Activated naive CD4-positive, alpha-beta T cell treated with anti-CD3 and anti-CD28 coated beads, Interleukin-2, amount 50 U/mL, for 72 hours (primary cell): ENCODE measurements at regions not wholly inside any gene's neighbourhood (a gene's known extent, or its start where the extent isn't known, plus 50 kb on each side); places are given as distances from the start of the nearest gene placed in this dataset.
A peak's percentile ranks its signal among the peaks of the same experiment; 100 is the strongest.

Source experiments
- ATAC-seq, 2 donors: fragments of 150-1000 bp; cut with Tn5 transposase; 2 replicates each; pipeline ENCODE4 v1.10.0; 2021; ENCODE audit warnings: mild to moderate bottlenecking in 2 of 2, moderate library complexity in 2 of 2
- DNase-seq, 2 donors: peaks; one replicate each; pipeline ENCODE4 v3.0.0; 2021 to 2022; ENCODE audit warnings: low spot score in 2 of 2
- H3K27ac Mint-ChIP-seq, 2 donors: one replicate each; pipeline ENCODE4 v1.8.0; 2022; ENCODE audit warnings: mild to moderate bottlenecking in 2 of 2, mixed read lengths in 2 of 2
- H3K36me3 Mint-ChIP-seq, 2 donors: one replicate each; pipeline ENCODE4 v1.8.0; 2022; ENCODE audit warnings: mixed read lengths in 2 of 2
- H3K9me3 Mint-ChIP-seq, 2 donors: one replicate each; pipeline ENCODE4 v1.8.0; 2022; ENCODE audit warnings: mixed read lengths in 2 of 2

DNA sequence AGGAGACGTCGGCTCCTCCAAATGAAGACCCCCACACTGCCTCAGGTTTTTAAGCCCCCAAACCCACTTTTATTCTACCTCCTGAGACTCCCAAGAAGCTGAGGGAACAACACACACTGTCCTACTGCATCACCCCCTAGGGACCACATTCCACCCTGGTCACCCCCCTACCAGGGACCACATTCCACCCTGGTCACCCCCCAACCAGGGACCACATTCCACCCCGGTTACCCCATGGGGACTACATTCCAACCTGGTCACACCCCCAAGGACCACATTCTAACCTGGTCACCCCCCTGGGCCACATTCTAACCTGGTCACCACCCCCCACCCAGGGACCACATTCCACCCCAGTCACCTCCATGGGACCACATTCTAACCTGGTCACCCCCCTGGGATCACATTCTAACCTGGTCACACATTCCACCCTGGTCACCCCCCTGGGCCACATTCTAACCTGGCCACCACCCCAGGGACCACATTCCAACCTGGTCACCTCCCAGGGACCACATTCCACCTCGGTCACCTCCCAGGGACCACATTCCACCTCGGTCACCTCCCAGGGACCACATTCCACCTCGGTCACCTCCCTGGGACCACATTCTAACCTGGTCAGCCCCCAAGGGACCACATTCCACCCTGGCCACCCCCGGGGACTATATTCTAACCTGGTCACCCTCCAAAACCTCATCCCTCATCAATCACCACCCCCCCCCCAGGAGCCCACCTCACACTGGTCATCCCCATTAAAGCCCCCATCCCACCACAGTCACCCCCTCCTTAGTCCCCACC, 587.6 kb downstream of the NPHP4 start:
- ATAC-seq: no peak
- no peak for DNase-seq
- H3K27ac Mint-ChIP-seq: no peak overlapping the region
- peaks cover 4% of the 10 kb centered on the region in 2 donors for H3K9me3 Mint-ChIP-seq
- H3K36me3 Mint-ChIP-seq: peaks cover 12 to 16% of the 10 kb centered on the region in 2 donors

DNA sequence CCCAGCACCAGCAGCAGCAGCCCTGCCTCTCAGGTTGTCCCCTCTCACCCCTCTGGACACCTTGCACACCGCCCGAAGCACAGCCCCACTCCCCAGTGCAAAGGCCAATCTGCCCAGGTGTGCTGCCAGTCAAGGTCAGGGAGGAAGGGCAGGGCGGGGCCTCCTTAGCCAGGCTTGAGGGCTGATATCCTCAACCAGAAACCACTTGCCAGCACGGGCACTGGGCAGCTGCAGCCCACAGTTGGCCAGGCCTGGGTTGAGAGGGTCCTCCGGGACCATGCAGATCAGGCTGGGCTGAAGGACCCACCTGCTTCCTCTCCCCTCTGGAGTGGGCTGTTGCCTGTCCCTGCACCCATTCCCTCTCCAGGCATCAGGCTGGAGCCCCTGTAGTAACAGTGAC, 588.3 kb downstream of the NPHP4 start:
- H3K36me3 Mint-ChIP-seq: peaks cover 9 to 11% of the 10 kb centered on the region in 2 donors
- peaks cover 4 to 7% of the 10 kb centered on the region in 2 donors for H3K9me3 Mint-ChIP-seq
- ATAC-seq (no peak), DNase-seq (no peak)
- no peak overlapping the region for H3K27ac Mint-ChIP-seq

DNA sequence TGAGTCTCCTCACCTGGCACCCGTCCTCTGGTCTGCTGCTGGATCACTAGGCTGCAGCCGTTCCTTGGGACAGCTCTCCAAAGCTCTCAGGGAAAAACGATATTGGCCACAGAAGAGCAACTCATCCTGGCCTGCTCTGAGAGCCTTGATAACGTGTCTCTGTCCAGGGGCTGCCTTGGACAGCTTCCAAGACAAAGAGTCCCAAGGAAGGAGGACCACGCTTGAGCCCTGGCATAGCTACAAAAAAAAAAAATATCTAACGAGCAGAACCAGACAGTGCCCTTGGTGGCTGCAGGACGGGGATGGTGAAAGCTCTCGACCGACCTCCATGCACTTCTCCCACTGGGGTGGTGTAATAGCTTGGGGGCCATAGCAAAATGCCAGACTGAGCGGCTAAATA, 589.6 kb downstream of the NPHP4 start:
- DNase-seq (no peak), ATAC-seq (no peak)
- Mint-ChIP-seq H3K27ac (no peak overlapping the region), H3K36me3 (no peaks in the 10 kb centered on the region), H3K9me3 (peaks cover 0 to 5% of the 10 kb centered on the region in 2 donors)

GRCh38 chr1:5399771-5400170, 592.5 kb downstream of the NPHP4 start:
- DNase-seq (no peak), ATAC-seq (no peak)
- no peaks in the 10 kb centered on the region for H3K36me3 Mint-ChIP-seq
- no peak overlapping the region for H3K27ac Mint-ChIP-seq
- H3K9me3 Mint-ChIP-seq: peaks cover 0 to 5% of the 10 kb centered on the region in 2 donors

DNA sequence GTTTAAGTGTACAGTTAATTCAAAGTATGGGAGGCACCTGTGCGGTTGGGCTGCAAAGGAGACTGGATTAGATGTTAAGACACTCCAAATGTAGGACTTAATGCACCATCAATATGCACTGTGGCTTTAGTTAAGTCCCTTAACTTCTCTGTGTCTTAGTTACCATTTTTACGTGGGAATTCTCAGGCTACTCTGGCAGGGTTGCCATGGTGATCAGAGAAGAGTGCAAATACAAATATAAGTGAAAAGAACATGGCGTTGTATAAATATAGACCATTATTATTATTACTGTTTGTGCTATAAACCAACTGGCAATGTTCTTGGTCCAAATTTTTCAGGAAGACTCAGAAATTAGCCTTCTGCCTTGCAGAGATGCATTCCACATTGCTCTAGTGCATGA, 595.6 kb downstream of the NPHP4 start:
- ATAC-seq (no peak), DNase-seq (no peak)
- Mint-ChIP-seq H3K9me3 (peaks cover 0 to 5% of the 10 kb centered on the region in 2 donors), H3K27ac (no peak overlapping the region), H3K36me3 (no peaks in the 10 kb centered on the region)

GRCh38 chr1:5394111-5394510, 598.1 kb downstream of the NPHP4 start:
- H3K9me3 Mint-ChIP-seq: peaks cover 0 to 4% of the 10 kb centered on the region in 2 donors
- ATAC-seq (no peak), DNase-seq (no peak)
- no peak overlapping the region for H3K27ac Mint-ChIP-seq
- no peaks in the 10 kb centered on the region for H3K36me3 Mint-ChIP-seq

DNA sequence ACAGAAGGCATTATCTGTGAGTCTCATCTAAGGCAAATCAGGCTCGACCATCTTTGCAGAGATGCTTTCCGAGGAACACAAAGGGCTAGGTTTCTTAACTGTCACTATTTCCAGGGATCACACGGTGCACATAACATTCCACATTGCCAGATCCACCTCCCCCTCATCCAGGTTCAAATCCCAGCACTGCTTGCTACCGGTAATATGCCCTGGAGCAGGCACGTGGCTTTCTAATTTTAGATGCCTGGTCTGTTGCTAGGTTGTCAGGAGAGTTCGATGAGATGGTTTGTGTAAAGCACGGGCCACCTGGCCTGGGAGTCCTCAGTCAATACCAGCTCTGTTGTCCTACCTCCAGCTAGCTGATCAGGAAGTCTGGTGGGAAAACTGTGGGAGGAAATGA, 598.6 kb downstream of the NPHP4 start:
- ATAC-seq (no peak), DNase-seq (no peak)
- no peak overlapping the region for H3K27ac Mint-ChIP-seq
- no peaks in the 10 kb centered on the region for H3K9me3 Mint-ChIP-seq
- no peaks in the 10 kb centered on the region for H3K36me3 Mint-ChIP-seq

DNA sequence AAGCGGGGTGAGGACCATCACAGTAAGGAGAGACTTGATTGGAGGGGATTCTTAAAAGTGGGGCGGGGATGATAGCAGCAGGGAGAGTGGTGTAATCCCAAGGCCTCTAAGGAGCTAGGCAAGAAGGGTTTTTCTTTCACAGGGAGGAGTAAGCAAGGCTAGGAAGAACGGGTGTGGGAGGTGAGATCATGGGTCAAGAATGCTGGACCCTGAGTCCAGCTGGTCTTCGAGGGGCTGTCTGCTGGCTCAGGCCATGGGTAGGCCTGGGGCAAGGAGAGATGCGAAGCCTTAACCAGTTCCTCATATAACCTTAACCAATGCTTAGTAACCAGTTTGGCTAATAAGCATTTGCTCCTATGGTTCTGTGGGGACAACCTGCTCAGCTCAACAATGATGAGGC, 599.1 kb downstream of the NPHP4 start:
- no peaks in the 10 kb centered on the region for H3K9me3 Mint-ChIP-seq
- ATAC-seq (no peak), DNase-seq (no peak)

GRCh38 chr1:5391725-5392124, 600.5 kb downstream of the NPHP4 start:
- DNase-seq (no peak), ATAC-seq (no peak)
- no peaks in the 10 kb centered on the region for H3K9me3 Mint-ChIP-seq
- no peak overlapping the region for H3K27ac Mint-ChIP-seq
- no peaks in the 10 kb centered on the region for H3K36me3 Mint-ChIP-seq

More for the DNA sequence above, 599.1 kb downstream of the NPHP4 start:
- Mint-ChIP-seq H3K36me3 (no peaks in the 10 kb centered on the region), H3K27ac (no peak overlapping the region)

GRCh38 chr1:5390504-5390903, 601.7 kb downstream of the NPHP4 start:
- ATAC-seq (peak in 1 of 2 donors; percentile 63), DNase-seq (peak in 1 of 2 donors; percentile 11)
- H3K36me3 Mint-ChIP-seq: no peaks in the 10 kb centered on the region
- no peak overlapping the region for H3K27ac Mint-ChIP-seq
- H3K9me3 Mint-ChIP-seq: no peaks in the 10 kb centered on the region

GRCh38 chr1:5389101-5389885, 602.9 kb downstream of the NPHP4 start:
- ATAC-seq: peak; percentile 76 to 81
- Mint-ChIP-seq H3K36me3 (no peaks in the 10 kb centered on the region), H3K9me3 (no peaks in the 10 kb centered on the region), H3K27ac (peak overlapping the region; percentile 49 to 75)
- DNase-seq: no peak

DNA sequence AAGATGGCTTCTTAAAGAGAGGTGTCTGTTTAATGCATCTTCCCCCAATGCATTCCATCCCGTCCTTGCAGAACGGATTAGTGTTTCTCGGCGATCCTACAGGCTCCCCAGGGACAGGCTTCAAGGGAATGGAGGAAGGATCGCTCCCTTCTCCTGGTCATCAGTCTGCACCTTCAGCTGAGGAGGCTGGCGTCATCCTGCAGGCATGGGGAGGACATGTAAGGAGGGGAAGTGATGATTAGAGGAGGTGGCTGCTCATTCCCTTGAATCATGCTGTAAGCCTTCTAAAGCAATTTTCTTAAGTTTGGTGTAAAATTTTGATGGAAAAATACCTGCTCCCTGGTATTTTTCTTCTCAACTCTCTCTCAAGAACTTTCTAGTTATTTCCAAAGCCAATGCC, 603.6 kb downstream of the NPHP4 start:
- ATAC-seq (peak; percentile 44 to 50), DNase-seq (no peak)
- H3K36me3 Mint-ChIP-seq: no peaks in the 10 kb centered on the region
- H3K9me3 Mint-ChIP-seq: no peaks in the 10 kb centered on the region
- peak overlapping the region in 1 of 2 donors; percentile 75 for H3K27ac Mint-ChIP-seq

DNA sequence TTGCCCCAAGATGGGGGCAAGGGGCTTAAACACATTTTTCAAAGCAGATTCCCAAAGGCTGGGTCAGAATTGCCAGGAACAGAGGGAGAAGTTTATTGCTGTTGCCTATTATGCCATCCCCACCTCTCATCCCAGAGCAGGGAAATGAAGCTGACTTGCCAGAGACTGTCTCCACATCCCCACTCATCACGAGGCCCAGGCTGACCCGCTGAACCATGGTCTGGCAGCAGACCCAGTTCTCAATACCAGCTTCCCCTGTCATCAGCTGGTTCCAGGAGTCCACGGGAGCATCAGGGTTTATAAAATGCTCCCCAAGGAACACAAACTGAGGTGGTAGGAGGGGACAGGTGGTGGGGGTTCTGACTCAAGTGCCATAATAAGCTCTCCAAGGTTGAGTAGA, 605.9 kb downstream of the NPHP4 start:
- no peaks in the 10 kb centered on the region for H3K36me3 Mint-ChIP-seq
- ATAC-seq (no peak), DNase-seq (no peak)
- H3K27ac Mint-ChIP-seq: no peak overlapping the region
- no peaks in the 10 kb centered on the region for H3K9me3 Mint-ChIP-seq

GRCh38 chr1:5385956-5386355, 606.3 kb downstream of the NPHP4 start:
- no peaks in the 10 kb centered on the region for H3K36me3 Mint-ChIP-seq
- DNase-seq: no peak
- no peak for ATAC-seq
- no peak overlapping the region for H3K27ac Mint-ChIP-seq
- H3K9me3 Mint-ChIP-seq: no peaks in the 10 kb centered on the region

DNA sequence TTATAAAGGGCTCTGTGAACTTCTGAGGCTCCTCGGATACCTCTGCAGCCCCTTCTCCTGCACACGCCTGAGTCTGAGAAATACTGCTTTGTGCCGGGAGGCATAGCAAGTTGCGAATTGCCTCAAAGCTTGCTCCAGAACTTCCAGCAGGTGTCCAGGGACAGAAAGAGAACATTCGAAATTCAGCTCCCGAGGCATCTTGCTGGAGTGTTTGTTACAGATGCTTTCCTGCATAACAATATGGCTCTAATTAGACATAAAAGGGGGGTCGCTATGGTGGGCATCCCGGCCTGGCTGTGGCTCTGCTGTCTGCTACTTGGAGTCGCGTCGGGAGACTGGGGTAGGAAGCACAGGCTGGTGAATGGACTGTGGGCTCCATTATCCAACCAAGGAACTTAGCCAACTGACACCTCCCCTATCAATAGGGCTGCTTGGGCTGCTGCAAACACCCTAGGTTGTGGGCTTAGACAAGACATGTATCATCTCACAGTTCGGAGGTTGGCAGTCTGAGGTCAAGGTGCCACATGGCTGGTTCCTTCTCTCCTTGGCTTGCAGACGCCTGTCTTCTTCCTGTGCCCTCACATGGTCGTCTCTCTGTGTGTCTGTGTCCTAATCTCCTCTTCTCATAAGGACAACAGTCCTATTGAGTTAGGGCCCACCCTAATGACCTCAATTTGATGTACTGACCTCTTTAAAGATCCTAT, 607.0 kb downstream of the NPHP4 start:
- Mint-ChIP-seq H3K9me3 (no peaks in the 10 kb centered on the region), H3K36me3 (no peaks in the 10 kb centered on the region), H3K27ac (no peak overlapping the region)
- ATAC-seq (no peak), DNase-seq (no peak)

GRCh38 chr1:5381491-5381890, 610.7 kb downstream of the NPHP4 start:
- ATAC-seq (no peak), DNase-seq (no peak)
- Mint-ChIP-seq H3K27ac (no peak overlapping the region), H3K36me3 (no peaks in the 10 kb centered on the region), H3K9me3 (no peaks in the 10 kb centered on the region)

GRCh38 chr1:5379176-5379759, 613.0 kb downstream of the NPHP4 start:
- Mint-ChIP-seq H3K9me3 (no peaks in the 10 kb centered on the region), H3K27ac (no peak overlapping the region), H3K36me3 (peaks cover 0 to 2% of the 10 kb centered on the region in 2 donors)
- ATAC-seq: no peak
- no peak for DNase-seq
